ENCODE measurements at regions not wholly inside any gene's neighbourhood (a gene's known extent, or its start where the extent isn't known, plus 50 kb on each side); places are given as distances from the start of the nearest gene placed in this dataset.

- H3K4me1 Mint-ChIP-seq = peaks cover 49% of the 10 kb centered on the region
- H3K27ac Mint-ChIP-seq = no peak overlapping the region
- H3K27me3 Mint-ChIP-seq (ENCODE audit: low read depth) = peaks cover 88% of the 10 kb centered on the region
- H3K9me3 Mint-ChIP-seq = peaks cover 13% of the 10 kb centered on the region
- DNase-seq (ENCODE audit: low spot score) (no peak), ATAC-seq (no peak)
- peaks cover 21% of the 10 kb centered on the region for H3K36me3 Mint-ChIP-seq
- POLR2A ChIA-PET = no interaction called here
- no peak overlapping the region for H3K4me3 Mint-ChIP-seq
- TF ChIP-seq CREB1 (CRISPR knock-in tag; IDR thresholded peaks at IDR 0.05) (no peak), MYBL2 (CRISPR knock-in tag; IDR thresholded peaks at IDR 0.05) (no peak), ESRRA (CRISPR knock-in tag; IDR thresholded peaks at IDR 0.05; ENCODE audit: borderline replicate concordance) (no peak), TP53 (CRISPR knock-in tag; IDR thresholded peaks at IDR 0.05) (no peak), SOX15 (CRISPR knock-in tag; IDR thresholded peaks at IDR 0.05) (no peak), FOXJ3 (CRISPR knock-in tag; IDR thresholded peaks at IDR 0.05; ENCODE audit: borderline replicate concordance) (no peak), ZMAT4 (CRISPR knock-in tag; IDR thresholded peaks at IDR 0.05) (no peak), NR1H2 (CRISPR knock-in tag; IDR thresholded peaks at IDR 0.05) (no peak), ZSCAN18 (CRISPR knock-in tag; IDR thresholded peaks at IDR 0.05) (no peak), ZNF416 (CRISPR knock-in tag; IDR thresholded peaks at IDR 0.05) (no peak), ZNF121 (CRISPR knock-in tag; IDR thresholded peaks at IDR 0.05) (no peak), ERG (CRISPR knock-in tag; IDR thresholded peaks at IDR 0.05) (no peak), FOXK1 (CRISPR knock-in tag; IDR thresholded peaks at IDR 0.05) (no peak), ZBTB43 (CRISPR knock-in tag; IDR thresholded peaks at IDR 0.05) (no peak), MLX (CRISPR knock-in tag; IDR thresholded peaks at IDR 0.05) (no peak), TEAD1 (CRISPR knock-in tag; IDR thresholded peaks at IDR 0.05) (no peak), JUN (CRISPR knock-in tag; IDR thresholded peaks at IDR 0.05) (no peak)
- CTCF ChIA-PET = no interaction called here
Observed at GRCh38 chr7:50959991-50960390, 177.3 kb upstream of the GRB10 start.

GRCh38 chr7:50959560-50959959 lies 176.9 kb upstream of the GRB10 start:
- ChIA-PET POLR2A (no interaction called here), CTCF (no interaction called here)
- H3K4me1 Mint-ChIP-seq = peaks cover 49% of the 10 kb centered on the region
- peaks cover 13% of the 10 kb centered on the region for H3K9me3 Mint-ChIP-seq
- H3K27me3 Mint-ChIP-seq (ENCODE audit: low read depth) = peaks cover 92% of the 10 kb centered on the region
- no peak overlapping the region for H3K4me3 Mint-ChIP-seq
- no peak overlapping the region for H3K27ac Mint-ChIP-seq
- peaks cover 20% of the 10 kb centered on the region for H3K36me3 Mint-ChIP-seq
- ATAC-seq = no peak
- DNase-seq (ENCODE audit: low spot score) = no peak
- TF ChIP-seq ZSCAN18 (CRISPR knock-in tag; IDR thresholded peaks at IDR 0.05) (no peak), FOXP4 (CRISPR knock-in tag; IDR thresholded peaks at IDR 0.05) (no peak), ZNF281 (CRISPR knock-in tag; IDR thresholded peaks at IDR 0.05) (no peak), ZNF138 (CRISPR knock-in tag; conservative IDR thresholded peaks at IDR 0.05) (no peak), JUN (CRISPR knock-in tag; IDR thresholded peaks at IDR 0.05) (no peak), IRF1 (CRISPR knock-in tag; IDR thresholded peaks at IDR 0.05) (no peak), CTCF (IDR thresholded peaks at IDR 0.05) (no peak), RORB (CRISPR knock-in tag; IDR thresholded peaks at IDR 0.05) (no peak), ZNF416 (CRISPR knock-in tag; IDR thresholded peaks at IDR 0.05) (no peak)

Measured in WTC11 (cell line).